Middle frontal gyrus (tissue), 1 donor: ENCODE measurements at regions not wholly inside any gene's neighbourhood (a gene's known extent, or its start where the extent isn't known, plus 50 kb on each side); places are given as distances from the start of the nearest gene placed in this dataset.

Experiments used
- DNase-seq: peaks from one replicate; pipeline ENCODE4 v3.0.0-alpha.2; 2015; ENCODE audit warnings: low spot score; ENCODE audit errors: extremely low spot score

DNA sequence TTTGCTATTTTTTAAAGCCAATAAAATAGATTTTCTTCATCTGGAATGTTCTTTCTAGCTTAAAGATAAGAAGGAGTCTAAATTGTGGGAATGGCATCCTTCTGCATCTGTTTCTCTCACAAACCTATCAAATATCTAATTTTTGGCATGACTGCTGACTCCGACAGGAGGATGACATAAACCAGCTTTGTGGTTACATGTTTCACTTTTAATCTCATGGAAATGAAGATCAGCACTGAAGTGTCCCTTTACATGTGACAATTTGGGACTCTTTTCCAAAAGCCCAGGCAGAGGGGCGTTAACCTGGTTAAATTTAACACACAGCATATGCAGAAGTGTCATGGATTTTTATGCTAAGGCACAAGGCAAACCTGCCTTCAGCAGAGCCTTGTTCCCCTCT, 694.7 kb downstream of the ARHGAP15 start:
- DNase-seq: no peak

- DNase-seq: no peak
Observed at GRCh38 chr2:143823296-143823695, 694.1 kb downstream of the ARHGAP15 start.

DNA sequence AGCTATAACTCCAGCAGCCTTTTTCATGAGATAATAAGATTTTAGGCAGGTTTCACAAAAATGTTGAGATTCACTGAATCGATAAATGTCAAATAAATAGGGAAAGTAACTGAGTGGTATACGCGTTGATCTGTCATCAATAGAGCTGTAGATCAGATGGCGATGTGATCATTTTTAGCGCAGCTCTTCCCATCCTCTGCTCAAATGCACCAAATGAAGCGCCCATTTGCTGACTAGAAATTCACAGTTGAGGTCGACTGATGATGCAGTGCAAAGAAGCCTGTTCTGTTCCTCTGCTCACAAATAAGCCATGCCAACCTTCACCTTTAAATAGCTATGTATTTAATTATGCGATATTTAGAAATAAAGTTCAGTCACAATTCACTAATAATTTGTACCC, 693.5 kb downstream of the ARHGAP15 start:
- DNase-seq: no peak

DNA sequence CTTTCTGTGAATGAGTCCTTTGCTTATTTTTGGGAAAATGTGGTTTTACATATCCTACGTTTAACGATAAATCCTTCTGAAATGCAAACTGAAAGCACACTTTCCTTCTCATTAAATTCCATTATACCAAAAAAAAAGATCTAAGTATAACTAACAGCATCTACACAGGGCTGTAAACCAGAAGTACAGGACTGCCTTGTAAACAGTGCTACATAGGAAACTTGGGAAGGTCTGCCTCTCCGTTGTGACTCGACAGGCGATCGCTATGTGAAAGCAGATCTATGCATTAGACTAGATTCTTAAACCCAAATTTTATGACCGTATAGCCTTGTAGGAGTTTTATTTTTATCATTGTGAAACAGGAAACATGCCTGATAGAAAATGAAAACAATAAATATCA, 690.5 kb downstream of the ARHGAP15 start:
- no peak for DNase-seq

GRCh38 chr2:143819190-143819735, 690.0 kb downstream of the ARHGAP15 start:
- no peak for DNase-seq
